VCaP (cell line): ENCODE measurements at regions not wholly inside any gene's neighbourhood (a gene's known extent, or its start where the extent isn't known, plus 50 kb on each side); places are given as distances from the start of the nearest gene placed in this dataset.

Experiments
- H3K27ac ChIP-seq: fragments of 450-650 bp; 2 replicates; pipeline ENCODE4 v1.5.1; 2017
- TF ChIP-seq, protein P1 (sequence below): fragments of 450-650 bp; conservative IDR thresholded peaks from 2 replicates; pipeline ENCODE4 v1.5.1; 2017; ENCODE audit warnings: mild to moderate bottlenecking, moderate library complexity

DNA sequence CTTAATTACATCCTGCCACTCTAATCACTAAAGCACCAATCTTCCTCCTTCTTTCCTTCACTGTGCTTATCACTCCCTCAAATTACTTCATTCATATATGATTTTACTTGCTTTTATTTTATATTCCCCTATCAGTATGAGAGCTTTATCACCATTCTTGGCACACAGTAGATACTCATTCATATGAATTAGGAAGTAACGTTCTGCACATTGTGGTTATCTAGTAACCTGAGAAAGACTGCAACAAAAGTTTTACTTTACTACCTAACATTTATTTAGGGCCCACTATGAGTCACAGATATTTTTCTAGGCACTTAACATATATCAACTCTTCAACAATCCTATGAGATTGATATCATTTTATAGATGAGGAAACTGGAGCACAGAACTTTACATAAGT, 1559.9 kb upstream of the TENM4 start:
- TF ChIP-seq, protein P1, sequence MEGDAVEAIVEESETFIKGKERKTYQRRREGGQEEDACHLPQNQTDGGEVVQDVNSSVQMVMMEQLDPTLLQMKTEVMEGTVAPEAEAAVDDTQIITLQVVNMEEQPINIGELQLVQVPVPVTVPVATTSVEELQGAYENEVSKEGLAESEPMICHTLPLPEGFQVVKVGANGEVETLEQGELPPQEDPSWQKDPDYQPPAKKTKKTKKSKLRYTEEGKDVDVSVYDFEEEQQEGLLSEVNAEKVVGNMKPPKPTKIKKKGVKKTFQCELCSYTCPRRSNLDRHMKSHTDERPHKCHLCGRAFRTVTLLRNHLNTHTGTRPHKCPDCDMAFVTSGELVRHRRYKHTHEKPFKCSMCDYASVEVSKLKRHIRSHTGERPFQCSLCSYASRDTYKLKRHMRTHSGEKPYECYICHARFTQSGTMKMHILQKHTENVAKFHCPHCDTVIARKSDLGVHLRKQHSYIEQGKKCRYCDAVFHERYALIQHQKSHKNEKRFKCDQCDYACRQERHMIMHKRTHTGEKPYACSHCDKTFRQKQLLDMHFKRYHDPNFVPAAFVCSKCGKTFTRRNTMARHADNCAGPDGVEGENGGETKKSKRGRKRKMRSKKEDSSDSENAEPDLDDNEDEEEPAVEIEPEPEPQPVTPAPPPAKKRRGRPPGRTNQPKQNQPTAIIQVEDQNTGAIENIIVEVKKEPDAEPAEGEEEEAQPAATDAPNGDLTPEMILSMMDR = no peak
- no peak overlapping the region for H3K27ac ChIP-seq

DNA sequence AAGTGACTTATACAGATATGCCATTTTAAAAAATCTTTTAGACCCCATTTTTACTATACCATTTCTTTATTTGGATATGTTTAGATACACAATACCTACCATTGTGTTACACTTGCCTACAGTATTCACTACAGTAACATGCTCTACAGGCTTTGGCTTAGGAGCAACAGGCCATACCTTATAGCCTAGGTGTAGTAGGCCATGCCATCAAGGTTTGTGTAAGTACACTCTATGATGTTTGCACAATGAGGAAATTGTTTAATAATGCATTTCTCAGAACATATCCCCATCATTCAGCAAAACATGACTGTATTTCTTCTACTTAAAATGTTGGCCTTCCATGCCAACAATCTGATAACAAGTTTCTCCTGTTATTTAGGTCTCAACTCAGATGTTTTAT, 1559.5 kb upstream of the TENM4 start:
- TF ChIP-seq, protein P1 = no peak
- H3K27ac ChIP-seq = no peak overlapping the region

DNA sequence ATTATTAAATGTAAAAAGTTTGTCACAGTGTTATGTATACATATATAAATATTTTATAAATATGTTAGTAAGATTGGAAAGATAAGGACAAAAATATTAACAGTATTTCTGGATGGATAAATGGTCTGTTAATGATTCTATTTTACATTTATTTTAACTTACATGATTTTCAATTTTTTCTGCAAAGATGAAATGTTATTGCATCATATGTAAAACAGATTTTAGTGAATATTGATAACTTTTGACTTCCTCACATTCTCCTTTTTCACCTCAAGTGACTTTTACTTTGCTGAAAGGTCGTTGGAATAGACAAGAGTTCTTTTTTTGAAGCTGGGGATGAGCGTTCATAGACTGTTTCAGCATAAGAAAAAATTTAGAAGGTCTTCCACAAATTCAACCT, 1554.7 kb upstream of the TENM4 start:
- H3K27ac ChIP-seq = no peak overlapping the region
- TF ChIP-seq, protein P1 = no peak

DNA sequence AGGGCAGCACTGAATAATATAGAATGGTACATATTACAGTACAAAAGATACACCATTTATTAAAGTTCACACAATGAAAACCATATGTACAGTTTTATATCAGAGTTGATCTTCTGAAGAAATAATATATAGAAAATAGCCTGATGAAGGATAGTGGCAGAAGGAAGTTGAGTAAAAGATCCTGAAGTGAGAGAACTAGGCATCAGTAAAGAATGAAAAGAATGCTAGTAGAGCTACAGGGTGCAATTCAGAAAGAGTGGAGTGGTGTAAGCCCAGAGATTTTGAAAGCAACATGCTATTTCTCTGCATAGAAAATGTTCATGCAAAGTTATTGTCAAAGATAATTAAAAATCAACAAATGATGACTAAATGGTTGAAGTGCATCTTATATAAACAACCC, 1552.7 kb upstream of the TENM4 start:
- no peak overlapping the region for H3K27ac ChIP-seq
- TF ChIP-seq, protein P1 = no peak

DNA sequence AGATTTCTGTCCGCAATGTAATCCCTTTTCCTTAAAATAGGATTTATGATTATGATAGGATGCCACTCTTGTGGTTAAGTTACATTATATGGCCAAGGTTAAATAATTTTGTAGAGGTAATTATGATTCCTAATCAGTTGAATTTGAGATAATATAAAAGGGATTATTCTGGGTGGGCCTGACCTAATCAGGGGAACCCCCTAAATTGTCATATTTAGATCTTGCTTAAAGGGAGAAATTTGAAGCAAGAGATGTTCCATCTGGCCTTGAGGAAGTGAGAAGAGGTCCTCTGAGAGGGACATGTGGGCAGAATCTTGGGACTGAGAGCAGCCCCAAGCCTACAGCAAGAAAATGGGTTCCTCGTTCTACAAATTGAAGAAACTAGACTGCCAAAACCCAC, 1550.1 kb upstream of the TENM4 start:
- H3K27ac ChIP-seq = no peak overlapping the region
- TF ChIP-seq, protein P1 = no peak

DNA sequence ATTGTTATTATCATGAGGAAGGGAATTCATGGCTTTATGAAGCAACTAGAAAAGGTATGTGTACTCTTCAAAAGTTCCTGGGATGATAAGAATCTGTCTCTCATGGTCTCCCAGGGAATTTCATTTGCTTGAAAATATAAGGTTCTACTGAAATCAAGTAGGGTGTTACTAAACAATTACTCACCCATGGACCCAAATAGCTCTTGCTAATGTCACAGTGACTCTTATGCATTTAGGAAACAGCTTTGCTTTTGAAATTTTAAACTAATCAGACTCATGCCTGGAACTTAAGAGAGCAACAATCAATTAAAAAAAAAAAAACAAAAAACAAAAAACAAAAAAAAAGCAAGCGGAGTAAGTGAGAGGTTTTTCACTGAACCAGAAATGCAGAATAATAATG, 1546.3 kb upstream of the TENM4 start:
- H3K27ac ChIP-seq = no peak overlapping the region
- TF ChIP-seq, protein P1 = no peak

DNA sequence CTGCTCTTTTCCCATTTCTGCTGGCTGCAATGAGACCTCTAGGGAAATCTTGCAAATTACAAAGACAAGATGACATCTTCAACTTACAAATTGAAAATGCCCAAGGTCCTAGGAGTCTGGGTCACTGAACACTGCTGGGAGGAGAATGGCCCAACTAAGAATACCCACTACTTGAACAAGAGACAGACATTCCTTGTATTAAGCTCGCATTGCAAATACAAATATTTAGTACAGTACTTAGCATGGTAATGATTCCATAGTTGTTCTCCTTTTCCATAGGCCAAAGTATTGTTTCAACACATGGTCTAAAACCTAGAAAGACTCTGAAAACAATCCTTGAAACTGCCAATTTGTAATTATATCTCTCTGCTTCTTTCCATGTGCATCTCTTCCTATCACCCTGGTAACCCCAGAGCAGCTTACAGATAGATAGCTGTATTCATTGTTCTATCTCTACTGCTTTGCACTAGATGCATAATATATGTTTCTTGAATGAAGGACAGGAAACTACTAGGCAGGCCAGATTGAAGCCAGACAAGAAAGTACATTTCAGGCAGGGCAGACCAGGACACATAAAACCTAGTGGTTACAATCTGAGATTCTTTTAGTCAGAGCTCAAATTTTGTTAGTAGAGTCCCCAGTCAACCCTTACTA, 1545.7 kb upstream of the TENM4 start:
- H3K27ac ChIP-seq = no peak overlapping the region
- TF ChIP-seq, protein P1 = no peak

DNA sequence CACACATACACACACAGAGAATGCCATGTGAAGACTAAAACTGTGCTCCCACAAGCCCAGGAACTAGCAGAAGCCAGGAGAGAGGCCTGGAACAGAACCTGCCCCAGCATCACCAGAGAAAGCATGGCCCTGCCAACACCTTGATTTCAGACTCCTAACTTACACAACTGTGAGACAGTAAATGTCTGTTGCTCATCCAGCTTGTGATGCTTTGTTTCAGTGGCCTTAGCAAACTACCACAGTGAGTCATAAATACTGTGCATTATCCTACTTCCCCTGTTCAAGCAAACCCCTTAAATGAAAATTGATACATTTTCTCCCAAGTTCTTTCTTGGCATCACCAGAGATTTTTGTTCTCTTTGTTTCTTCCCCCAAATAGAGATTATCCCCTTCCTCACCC, 1539.4 kb upstream of the TENM4 start:
- H3K27ac ChIP-seq = no peak overlapping the region
- TF ChIP-seq, protein P1 = no peak
